ENCODE measurements at regions not wholly inside any gene's neighbourhood (a gene's known extent, or its start where the extent isn't known, plus 50 kb on each side); places are given as distances from the start of the nearest gene placed in this dataset.

DNA sequence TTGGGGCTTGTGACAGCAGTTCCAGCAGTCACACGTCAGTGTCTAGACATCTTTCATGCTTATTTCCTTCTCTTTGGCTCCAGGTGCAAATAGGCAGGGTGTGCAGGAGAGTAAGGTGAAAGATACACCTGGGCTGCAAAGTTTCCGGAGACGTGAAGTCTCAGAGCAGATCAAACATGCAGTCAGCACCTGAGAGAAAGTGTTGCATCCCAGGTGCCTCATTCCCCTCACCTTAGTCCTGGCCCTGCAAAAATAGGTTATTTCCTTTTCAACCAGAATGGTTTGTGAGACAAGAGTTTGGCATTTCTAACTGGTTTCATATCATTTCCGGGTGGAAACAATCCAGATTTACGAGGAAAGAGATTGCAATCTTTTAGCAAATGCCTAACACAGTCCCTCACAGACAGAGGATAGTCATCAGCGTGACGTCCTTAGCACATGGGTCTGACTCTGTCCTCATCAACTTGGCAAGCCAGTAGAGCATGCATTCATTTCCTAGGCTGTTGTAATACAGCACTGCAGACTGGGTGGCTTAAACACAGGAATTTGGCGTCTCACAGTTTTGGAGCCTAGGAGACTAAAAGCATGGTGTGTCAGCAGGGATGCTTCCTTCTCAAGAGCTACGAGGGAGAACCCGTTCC is 58.2 kb upstream of the ARRDC4 start:
- ATAC-seq (ENCODE audit: low read depth) (peak; percentile 86), DNase-seq (ENCODE audit: low spot score) (peak; percentile 75)
- peak overlapping the region; percentile 80 for H3K27ac ChIP-seq (ENCODE audit: poor library complexity, severe bottlenecking)

DNA sequence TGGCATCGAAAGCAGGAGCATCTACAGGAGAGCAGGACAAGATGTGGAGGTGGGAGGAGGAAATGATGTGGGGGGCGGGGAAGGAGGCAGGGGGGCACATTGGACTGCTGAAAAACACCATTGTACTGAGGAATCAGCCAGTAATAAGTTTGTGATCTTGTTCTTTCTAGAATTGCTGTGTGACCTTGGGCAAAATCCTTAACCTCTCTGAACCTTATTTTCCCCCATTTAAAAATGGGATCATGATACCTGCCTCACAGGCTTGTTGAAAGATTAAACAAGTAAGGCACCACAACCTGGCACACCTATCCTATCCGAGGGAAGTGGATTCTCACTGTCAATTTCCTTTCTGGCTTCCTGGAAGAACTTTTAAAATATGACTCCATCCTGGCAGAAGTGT is 56.9 kb upstream of the ARRDC4 start:
- DNase-seq (ENCODE audit: low spot score) (no peak), ATAC-seq (ENCODE audit: low read depth) (no peak)
- Histone ChIP-seq H3K36me3 (ENCODE audit: low read depth) (no peaks in the 10 kb centered on the region), H3K4me3 (ENCODE audit: severe bottlenecking) (no peak overlapping the region), H3K27me3 (ENCODE audit: insufficient read depth, poor library complexity, severe bottlenecking) (no peaks in the 10 kb centered on the region), H3K4me1 (ENCODE audit: insufficient read depth, poor library complexity, severe bottlenecking) (peaks cover 21% of the 10 kb centered on the region), H3K9me3 (ENCODE audit: severe bottlenecking) (no peaks in the 10 kb centered on the region), H3K27ac (ENCODE audit: poor library complexity, severe bottlenecking) (peak overlapping the region; percentile 80)
- TF ChIP-seq, protein P1, sequence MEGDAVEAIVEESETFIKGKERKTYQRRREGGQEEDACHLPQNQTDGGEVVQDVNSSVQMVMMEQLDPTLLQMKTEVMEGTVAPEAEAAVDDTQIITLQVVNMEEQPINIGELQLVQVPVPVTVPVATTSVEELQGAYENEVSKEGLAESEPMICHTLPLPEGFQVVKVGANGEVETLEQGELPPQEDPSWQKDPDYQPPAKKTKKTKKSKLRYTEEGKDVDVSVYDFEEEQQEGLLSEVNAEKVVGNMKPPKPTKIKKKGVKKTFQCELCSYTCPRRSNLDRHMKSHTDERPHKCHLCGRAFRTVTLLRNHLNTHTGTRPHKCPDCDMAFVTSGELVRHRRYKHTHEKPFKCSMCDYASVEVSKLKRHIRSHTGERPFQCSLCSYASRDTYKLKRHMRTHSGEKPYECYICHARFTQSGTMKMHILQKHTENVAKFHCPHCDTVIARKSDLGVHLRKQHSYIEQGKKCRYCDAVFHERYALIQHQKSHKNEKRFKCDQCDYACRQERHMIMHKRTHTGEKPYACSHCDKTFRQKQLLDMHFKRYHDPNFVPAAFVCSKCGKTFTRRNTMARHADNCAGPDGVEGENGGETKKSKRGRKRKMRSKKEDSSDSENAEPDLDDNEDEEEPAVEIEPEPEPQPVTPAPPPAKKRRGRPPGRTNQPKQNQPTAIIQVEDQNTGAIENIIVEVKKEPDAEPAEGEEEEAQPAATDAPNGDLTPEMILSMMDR (IDR thresholded peaks at IDR 0.05; ENCODE audit: poor library complexity, severe bottlenecking), result no peak

More for the DNA sequence above, 58.2 kb upstream of the ARRDC4 start:
- H3K27me3 ChIP-seq (ENCODE audit: insufficient read depth, poor library complexity, severe bottlenecking), result no peaks in the 10 kb centered on the region
- H3K9me3 ChIP-seq (ENCODE audit: severe bottlenecking), result no peaks in the 10 kb centered on the region
- H3K4me1 ChIP-seq (ENCODE audit: insufficient read depth, poor library complexity, severe bottlenecking), result peaks cover 21% of the 10 kb centered on the region
- no peak overlapping the region for H3K4me3 ChIP-seq (ENCODE audit: severe bottlenecking)
- TF ChIP-seq, protein P1 (IDR thresholded peaks at IDR 0.05; ENCODE audit: poor library complexity, severe bottlenecking), result no peak
- H3K36me3 ChIP-seq (ENCODE audit: low read depth), result no peaks in the 10 kb centered on the region

DNA sequence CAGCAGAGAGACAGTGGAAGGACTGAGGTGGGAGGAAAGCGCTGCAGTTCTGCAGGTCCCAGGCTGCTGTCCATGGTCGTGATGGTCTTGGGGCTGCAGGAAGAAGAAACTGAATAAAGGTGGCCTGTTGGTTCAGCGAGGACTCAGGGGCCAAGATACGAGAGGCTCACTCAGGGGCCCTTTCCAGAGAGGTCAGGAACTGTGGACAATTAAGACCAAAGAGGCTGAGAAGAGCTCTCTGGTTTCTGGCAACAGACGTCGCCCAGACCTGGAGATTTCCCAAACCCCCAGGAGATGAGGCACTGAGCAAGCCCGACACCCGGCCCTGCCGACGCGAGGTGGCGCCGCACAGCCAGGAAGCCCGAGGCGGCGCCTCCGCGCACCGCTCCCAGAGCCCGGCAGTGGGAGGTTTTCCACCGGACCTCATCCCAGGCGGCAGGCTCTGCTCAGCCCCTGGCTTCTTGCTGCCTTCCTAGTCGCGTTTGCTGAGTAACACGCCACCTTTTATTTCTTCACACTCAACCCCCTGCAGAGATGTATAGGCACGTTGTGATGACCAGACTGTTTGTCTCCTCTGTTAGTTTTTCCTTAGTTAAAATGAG is 56.4 kb upstream of the ARRDC4 start:
- H3K4me1 ChIP-seq (ENCODE audit: insufficient read depth, poor library complexity, severe bottlenecking), result peaks cover 18% of the 10 kb centered on the region
- DNase-seq (ENCODE audit: low spot score) (peak; percentile 85), ATAC-seq (ENCODE audit: low read depth) (peak; percentile 80)
- no peak overlapping the region for H3K27ac ChIP-seq (ENCODE audit: poor library complexity, severe bottlenecking)
- no peaks in the 10 kb centered on the region for H3K36me3 ChIP-seq (ENCODE audit: low read depth)
- H3K27me3 ChIP-seq (ENCODE audit: insufficient read depth, poor library complexity, severe bottlenecking), result no peaks in the 10 kb centered on the region
- no peaks in the 10 kb centered on the region for H3K9me3 ChIP-seq (ENCODE audit: severe bottlenecking)
- TF ChIP-seq, protein P1 (IDR thresholded peaks at IDR 0.05; ENCODE audit: poor library complexity, severe bottlenecking), result peak; percentile 99
- no peak overlapping the region for H3K4me3 ChIP-seq (ENCODE audit: severe bottlenecking)

DNA sequence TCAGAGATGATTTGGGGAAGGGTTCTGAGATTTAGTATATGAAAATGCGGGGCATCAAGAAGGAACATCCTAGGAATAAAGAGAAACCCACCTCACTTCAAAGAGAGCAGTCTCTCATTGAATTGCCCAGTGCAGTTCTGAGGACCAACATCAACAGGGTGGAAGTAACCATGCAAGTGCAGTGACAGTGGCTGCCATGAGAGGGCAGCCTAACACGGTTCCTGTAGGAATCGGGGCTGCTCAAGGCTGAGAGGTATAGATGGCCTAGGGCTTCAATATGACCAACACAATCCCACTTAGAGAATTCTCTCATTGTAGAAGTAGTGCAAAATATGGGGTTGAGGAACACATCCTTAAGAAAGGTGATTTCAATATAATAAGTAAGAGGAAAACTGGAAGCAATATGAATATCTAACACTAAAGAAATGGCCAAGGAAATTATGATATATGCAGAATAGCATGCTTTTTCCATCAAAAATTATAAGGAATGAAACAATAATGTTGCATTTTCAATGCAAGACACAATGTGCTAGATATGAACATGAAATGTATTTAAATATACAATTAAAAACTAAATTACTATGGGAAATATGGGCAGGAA is 51.1 kb upstream of the ARRDC4 start:
- ATAC-seq (ENCODE audit: low read depth) (peak; percentile 97), DNase-seq (ENCODE audit: low spot score) (peak; percentile 72)
- no peak overlapping the region for H3K27ac ChIP-seq (ENCODE audit: poor library complexity, severe bottlenecking)
- no peaks in the 10 kb centered on the region for H3K36me3 ChIP-seq (ENCODE audit: low read depth)
- TF ChIP-seq, protein P1 (IDR thresholded peaks at IDR 0.05; ENCODE audit: poor library complexity, severe bottlenecking), result peak; percentile 100
- H3K9me3 ChIP-seq (ENCODE audit: severe bottlenecking), result no peaks in the 10 kb centered on the region
- no peaks in the 10 kb centered on the region for H3K27me3 ChIP-seq (ENCODE audit: insufficient read depth, poor library complexity, severe bottlenecking)
- no peak overlapping the region for H3K4me3 ChIP-seq (ENCODE audit: severe bottlenecking)
- H3K4me1 ChIP-seq (ENCODE audit: insufficient read depth, poor library complexity, severe bottlenecking), result no peaks in the 10 kb centered on the region
